GM12878 (cell line): ENCODE measurements at regions not wholly inside any gene's neighbourhood (a gene's known extent, or its start where the extent isn't known, plus 50 kb on each side); places are given as distances from the start of the nearest gene placed in this dataset.

Source experiments
- BMI1 ChIP-seq: fragments of 450-650 bp; IDR thresholded peaks from 2 replicates; pipeline ENCODE4 v1.6.1; 2016; ENCODE audit warnings: mild to moderate bottlenecking, moderate library complexity, borderline replicate concordance
- CREB1 ChIP-seq: IDR thresholded peaks from 2 replicates; pipeline ENCODE4 v1.6.1; 2012; ENCODE audit warnings: low read depth, mild to moderate bottlenecking, inconsistent platforms
- EGR1 ChIP-seq, 2 experiments: IDR thresholded peaks; 1 replicate in 1 of 2; 2 replicates in 1 of 2; pipeline ENCODE4 v1.6.1; 2011 to 2012; ENCODE audit warnings: low read depth in 2 of 2, low read length in 2 of 2, borderline replicate concordance in 1 of 2, mild to moderate bottlenecking in 1 of 2, moderate library complexity in 1 of 2
- EP300 ChIP-seq, 2 experiments: fragments of 150-350 bp in 1 of 2; IDR thresholded peaks; 2 replicates each; pipeline ENCODE4 v1.6.1; 2011 to 2012; ENCODE audit warnings: low read depth in 2 of 2, low read length in 2 of 2, borderline replicate concordance in 1 of 2, improper control_type of control experiment in 1 of 2, inconsistent platforms in 1 of 2; ENCODE audit not compliant: control insufficient read depth in 1 of 2
- ESRRA ChIP-seq: IDR thresholded peaks from 2 replicates; pipeline ENCODE4 v1.6.1; 2012; ENCODE audit warnings: mild to moderate bottlenecking, low read length, improper control_type of control experiment
- ETV6 ChIP-seq, 2 experiments: fragments of 450-650 bp in 1 of 2; IDR thresholded peaks in 1 of 2; conservative IDR thresholded peaks in 1 of 2; 2 replicates each; pipeline ENCODE4 v1.6.1; 2014; ENCODE audit warnings: antibody characterized with exemption in 1 of 2, borderline replicate concordance in 1 of 2, low read depth in 1 of 2, mild to moderate bottlenecking in 1 of 2, moderate library complexity in 1 of 2
- IKZF2 ChIP-seq, 2 experiments: fragments of 450-650 bp; IDR thresholded peaks; 2 replicates each; pipeline ENCODE4 v1.6.1; 2017; ENCODE audit warnings: mild to moderate bottlenecking in 2 of 2, moderate library complexity in 2 of 2
- KDM1A ChIP-seq: fragments of 200-600 bp; sonication (generic); IDR thresholded peaks from 2 replicates; pipeline ENCODE4 v1.6.1; 2016; ENCODE audit warnings: borderline replicate concordance
- POLR2A ChIP-seq: IDR thresholded peaks from 2 replicates; pipeline ENCODE4 v1.6.1; 2011; ENCODE audit warnings: low read depth, mild to moderate bottlenecking, low read length
- SIN3A ChIP-seq: IDR thresholded peaks from 2 replicates; pipeline ENCODE4 v1.6.1; 2012; ENCODE audit warnings: low read depth, low read length, improper control_type of control experiment
- SP1 ChIP-seq: IDR thresholded peaks from one replicate; pipeline ENCODE4 v1.6.1; 2011; ENCODE audit warnings: low read depth, low read length
- TF ChIP-seq, protein P1 (sequence below), 3 experiments: IDR thresholded peaks in 2 of 3; conservative IDR thresholded peaks in 1 of 3; 2 replicates each; pipeline ENCODE4 v1.5.1; 2011; ENCODE audit warnings: low read depth in 3 of 3, low read length in 3 of 3, mild to moderate bottlenecking in 3 of 3, control low read depth in 2 of 3, moderate library complexity in 2 of 3, inconsistent platforms in 1 of 3, mixed read lengths in 1 of 3; ENCODE audit not compliant: control insufficient read depth in 2 of 3, insufficient read depth in 1 of 3; ENCODE audit errors: extremely low read depth in 1 of 3
- TF ChIP-seq, protein P2 (sequence below): IDR thresholded peaks from 2 replicates; pipeline ENCODE4 v1.6.1; 2012; ENCODE audit warnings: low read depth, low read length, improper control_type of control experiment

DNA sequence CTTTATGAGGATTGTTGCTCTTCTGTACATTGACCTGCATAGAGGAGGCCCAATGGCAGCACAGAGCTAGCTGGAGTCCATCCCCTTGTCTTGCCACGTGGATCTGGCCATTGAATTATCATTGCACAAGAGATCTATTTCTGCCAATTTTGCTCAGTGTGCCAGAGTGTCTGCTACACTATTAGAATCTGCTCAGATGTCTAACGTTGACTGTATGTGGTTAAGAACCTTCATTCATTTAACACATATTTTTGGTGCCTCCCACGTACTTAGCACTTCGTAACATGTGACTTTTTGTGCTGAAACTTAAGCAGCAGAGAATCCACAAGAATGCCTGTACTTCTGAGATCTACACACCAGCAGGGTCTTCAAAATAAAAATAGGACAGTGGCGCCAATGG, 166.0 kb upstream of the VASH1 start:
- TF ChIP-seq, protein P1, sequence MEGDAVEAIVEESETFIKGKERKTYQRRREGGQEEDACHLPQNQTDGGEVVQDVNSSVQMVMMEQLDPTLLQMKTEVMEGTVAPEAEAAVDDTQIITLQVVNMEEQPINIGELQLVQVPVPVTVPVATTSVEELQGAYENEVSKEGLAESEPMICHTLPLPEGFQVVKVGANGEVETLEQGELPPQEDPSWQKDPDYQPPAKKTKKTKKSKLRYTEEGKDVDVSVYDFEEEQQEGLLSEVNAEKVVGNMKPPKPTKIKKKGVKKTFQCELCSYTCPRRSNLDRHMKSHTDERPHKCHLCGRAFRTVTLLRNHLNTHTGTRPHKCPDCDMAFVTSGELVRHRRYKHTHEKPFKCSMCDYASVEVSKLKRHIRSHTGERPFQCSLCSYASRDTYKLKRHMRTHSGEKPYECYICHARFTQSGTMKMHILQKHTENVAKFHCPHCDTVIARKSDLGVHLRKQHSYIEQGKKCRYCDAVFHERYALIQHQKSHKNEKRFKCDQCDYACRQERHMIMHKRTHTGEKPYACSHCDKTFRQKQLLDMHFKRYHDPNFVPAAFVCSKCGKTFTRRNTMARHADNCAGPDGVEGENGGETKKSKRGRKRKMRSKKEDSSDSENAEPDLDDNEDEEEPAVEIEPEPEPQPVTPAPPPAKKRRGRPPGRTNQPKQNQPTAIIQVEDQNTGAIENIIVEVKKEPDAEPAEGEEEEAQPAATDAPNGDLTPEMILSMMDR (IDR thresholded peaks at IDR 0.05 in 2 of 3, conservative IDR thresholded peaks at IDR 0.05 in 1 of 3; ENCODE audit: control insufficient read depth in 2 of 3, extremely low read depth in 1 of 3, insufficient read depth in 1 of 3, low read depth in 3 of 3, low read length in 3 of 3), result no peak
- no peak for TF ChIP-seq EP300 (IDR thresholded peaks at IDR 0.05; ENCODE audit: borderline replicate concordance in 1 of 2, control insufficient read depth in 1 of 2, low read depth in 2 of 2, low read length in 2 of 2)
- TF ChIP-seq ESRRA, result no peak
- no peak for TF ChIP-seq SP1
- TF ChIP-seq CREB1, result no peak
- no peak for TF ChIP-seq POLR2A
- TF ChIP-seq ETV6 (conservative IDR thresholded peaks at IDR 0.05 in 1 of 2, IDR thresholded peaks at IDR 0.05 in 1 of 2; ENCODE audit: borderline replicate concordance in 1 of 2, low read depth in 1 of 2), result no peak
- TF ChIP-seq IKZF2 (IDR thresholded peaks at IDR 0.05), result no peak; a peak in 2 of 4 replicates
- TF ChIP-seq SIN3A, result no peak
- TF ChIP-seq, protein P2, sequence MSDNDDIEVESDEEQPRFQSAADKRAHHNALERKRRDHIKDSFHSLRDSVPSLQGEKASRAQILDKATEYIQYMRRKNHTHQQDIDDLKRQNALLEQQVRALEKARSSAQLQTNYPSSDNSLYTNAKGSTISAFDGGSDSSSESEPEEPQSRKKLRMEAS, result no peak; the same call in 1 of the 2 replicates
- no peak for TF ChIP-seq EGR1 (IDR thresholded peaks at IDR 0.05; ENCODE audit: borderline replicate concordance in 1 of 2, low read depth in 2 of 2, low read length in 2 of 2)
- no peak for TF ChIP-seq KDM1A
- TF ChIP-seq BMI1, result peak; percentile 43; the same call in 1 of the 2 replicates
